ENCODE measurements at regions not wholly inside any gene's neighbourhood (a gene's known extent, or its start where the extent isn't known, plus 50 kb on each side); places are given as distances from the start of the nearest gene placed in this dataset.

- TF ChIP-seq SIN3A (IDR thresholded peaks at IDR 0.05; ENCODE audit: borderline replicate concordance, insufficient read depth, low read length) (no peak), POLR2AphosphoS5 (IDR thresholded peaks at IDR 0.05; ENCODE audit: low read depth, low read length) (no peak), REST (IDR thresholded peaks at IDR 0.05; ENCODE audit: insufficient read depth in 1 of 2, low read depth in 2 of 2, low read length in 2 of 2) (no peak)
These were observed 149.7 kb downstream of the ID4 start for GRCh38 chr6:19986691-19987438.

Measured in PFSK-1 (cell line).